HG03575 (cell line): ENCODE measurements at regions not wholly inside any gene's neighbourhood (a gene's known extent, or its start where the extent isn't known, plus 50 kb on each side); places are given as distances from the start of the nearest gene placed in this dataset.

Source experiments
- ATAC-seq: cut with Tn5 transposase; IDR thresholded peaks from one replicate; pipeline ENCODE4 v1.9.1; 2021; ENCODE audit not compliant: unreplicated experiment, insufficient number of reproducible peaks, low FRiP score; ENCODE audit errors: extremely low read depth

- no peak for ATAC-seq
These were observed 313.6 kb downstream of the TBC1D32 start for GRCh38 chr6:121020656-121021055.

GRCh38 chr6:121008553-121008952 lies 325.7 kb downstream of the TBC1D32 start:
- no peak for ATAC-seq

GRCh38 chr6:121006024-121006423 lies 328.3 kb downstream of the TBC1D32 start:
- ATAC-seq, result no peak

GRCh38 chr6:121000381-121000780 lies 333.9 kb downstream of the TBC1D32 start:
- ATAC-seq, result no peak

- no peak for ATAC-seq
These were observed 337.9 kb downstream of the TBC1D32 start for GRCh38 chr6:120996340-120996739.

GRCh38 chr6:120994573-120994967 lies 339.7 kb downstream of the TBC1D32 start:
- ATAC-seq, result no peak

GRCh38 chr6:120993929-120994572 lies 340.2 kb downstream of the TBC1D32 start:
- ATAC-seq, result no peak

- ATAC-seq, result no peak
These were observed 342.0 kb downstream of the TBC1D32 start for GRCh38 chr6:120992257-120992656.

GRCh38 chr6:120990866-120991265 lies 343.4 kb downstream of the TBC1D32 start:
- no peak for ATAC-seq

GRCh38 chr6:120981835-120982234 lies 352.4 kb downstream of the TBC1D32 start:
- no peak for ATAC-seq

GRCh38 chr6:120966321-120966720 lies 368.0 kb downstream of the TBC1D32 start:
- ATAC-seq, result no peak

GRCh38 chr6:120965814-120966213 lies 368.5 kb downstream of the TBC1D32 start:
- no peak for ATAC-seq

- no peak for ATAC-seq
These were observed 373.5 kb downstream of the TBC1D32 start for GRCh38 chr6:120960761-120961160.

- ATAC-seq, result no peak
These were observed 380.2 kb downstream of the TBC1D32 start for GRCh38 chr6:120954111-120954510.

- ATAC-seq, result no peak
These were observed 383.0 kb downstream of the TBC1D32 start for GRCh38 chr6:120951258-120951657.

GRCh38 chr6:120947111-120947510 lies 387.2 kb downstream of the TBC1D32 start:
- no peak for ATAC-seq

- ATAC-seq, result no peak
These were observed 388.2 kb downstream of the TBC1D32 start for GRCh38 chr6:120945905-120946594.

- peak; percentile 99 for ATAC-seq
These were observed 395.3 kb downstream of the TBC1D32 start for GRCh38 chr6:120938876-120939472.

GRCh38 chr6:120938164-120938875 lies 396.0 kb downstream of the TBC1D32 start:
- peak; percentile 9 for ATAC-seq

- peak; percentile 23 for ATAC-seq
These were observed 398.4 kb downstream of the TBC1D32 start for GRCh38 chr6:120935908-120936307.
